GM18502 (cell line): ENCODE measurements at regions not wholly inside any gene's neighbourhood (a gene's known extent, or its start where the extent isn't known, plus 50 kb on each side); places are given as distances from the start of the nearest gene placed in this dataset.
"Not testable (repeated sequence)": the region's sequence is repeated elsewhere in the genome, so short reads cannot be mapped to it uniquely, and the experiment has no call there.

Experiments
- ATAC-seq: cut with Tn5 transposase; IDR thresholded peaks from one replicate; pipeline ENCODE4 v1.9.1; 2021; ENCODE audit warnings: mild to moderate bottlenecking; ENCODE audit not compliant: unreplicated experiment, poor library complexity

- ATAC-seq, result no peak
These were observed 235.5 kb upstream of the TUT7 start for GRCh38 chr9:86589730-86590129.

GRCh38 chr9:86589273-86589672 is 235.1 kb upstream of the TUT7 start:
- no peak for ATAC-seq

- ATAC-seq, result no peak
These were observed 231.9 kb upstream of the TUT7 start for GRCh38 chr9:86586144-86586494.

GRCh38 chr9:86585422-86586143 is 231.4 kb upstream of the TUT7 start:
- ATAC-seq, result no peak

- no peak for ATAC-seq
These were observed 226.5 kb upstream of the TUT7 start for GRCh38 chr9:86580688-86581087.

GRCh38 chr9:86578722-86579121 is 224.5 kb upstream of the TUT7 start:
- ATAC-seq, result no peak

GRCh38 chr9:86577420-86578333 is 223.5 kb upstream of the TUT7 start:
- ATAC-seq, result no peak

- ATAC-seq, result no peak
These were observed 221.8 kb upstream of the TUT7 start for GRCh38 chr9:86575825-86576525.

GRCh38 chr9:86575137-86575536 is 220.9 kb upstream of the TUT7 start:
- no peak for ATAC-seq

- no peak for ATAC-seq
These were observed 219.7 kb upstream of the TUT7 start for GRCh38 chr9:86573886-86574285.

GRCh38 chr9:86572904-86573303 is 218.7 kb upstream of the TUT7 start:
- no peak for ATAC-seq

- not testable (repeated sequence) for ATAC-seq
These were observed 211.4 kb upstream of the TUT7 start for GRCh38 chr9:86565603-86566002.

- no peak for ATAC-seq
These were observed 209.7 kb upstream of the TUT7 start for GRCh38 chr9:86563936-86564335.

GRCh38 chr9:86563350-86563749 is 209.1 kb upstream of the TUT7 start:
- no peak for ATAC-seq

GRCh38 chr9:86562691-86563090 is 208.5 kb upstream of the TUT7 start:
- ATAC-seq, result no peak

GRCh38 chr9:86557918-86558317 is 203.7 kb upstream of the TUT7 start:
- no peak for ATAC-seq

GRCh38 chr9:86557063-86557766 is 203.0 kb upstream of the TUT7 start:
- ATAC-seq, result no peak

GRCh38 chr9:86555661-86556060 is 201.5 kb upstream of the TUT7 start:
- no peak for ATAC-seq

GRCh38 chr9:86550401-86550800 is 196.2 kb upstream of the TUT7 start:
- no peak for ATAC-seq

GRCh38 chr9:86549920-86550319 is 195.7 kb upstream of the TUT7 start:
- ATAC-seq, result no peak
